ENCODE measurements at regions not wholly inside any gene's neighbourhood (a gene's known extent, or its start where the extent isn't known, plus 50 kb on each side); places are given as distances from the start of the nearest gene placed in this dataset.
"Not testable (repeated sequence)": the region's sequence is repeated elsewhere in the genome, so short reads cannot be mapped to it uniquely, and the experiment has no call there.

DNA sequence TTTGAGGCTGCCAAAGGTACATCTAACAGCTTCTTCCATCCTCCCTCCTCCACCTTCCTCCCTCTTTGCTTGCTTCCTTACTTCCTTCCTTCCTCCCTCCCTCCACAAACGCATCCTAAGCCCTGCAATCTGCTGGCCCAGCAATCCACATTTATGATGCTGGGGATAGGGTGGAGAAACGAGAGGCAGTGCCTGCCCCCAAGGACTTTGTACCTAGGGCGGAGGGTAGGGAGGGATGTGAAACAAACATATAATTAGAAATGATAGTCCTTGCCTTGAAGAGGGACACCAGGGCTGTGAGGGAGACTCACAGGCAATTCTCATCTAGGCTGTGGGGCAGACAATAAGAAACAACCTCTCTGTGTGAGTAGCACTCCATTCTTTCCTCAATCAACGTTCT is 188.3 kb downstream of the ANKRD30B start:
- no peak for DNase-seq (ENCODE audit: low read depth)

DNA sequence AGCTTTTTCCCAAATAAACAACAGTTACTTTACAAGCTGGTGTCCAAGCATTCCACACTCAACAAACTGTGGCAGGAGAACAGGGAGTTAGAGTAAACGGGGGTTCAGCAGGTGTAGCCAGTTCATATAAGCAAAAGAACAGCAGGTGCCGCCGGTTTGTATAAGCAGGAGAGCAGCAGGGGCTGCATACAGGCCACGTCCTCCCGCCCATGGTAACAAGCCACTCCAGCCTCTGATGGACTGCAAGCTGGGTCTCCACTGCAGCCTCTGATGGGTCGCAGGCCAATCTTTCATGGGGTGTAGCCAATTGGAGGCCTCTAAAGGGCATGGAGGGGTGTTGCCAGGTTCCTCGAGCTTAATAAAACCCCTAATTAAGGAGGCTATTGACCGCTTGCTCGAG is 189.3 kb downstream of the ANKRD30B start:
- DNase-seq (ENCODE audit: low read depth) = no peak

DNA sequence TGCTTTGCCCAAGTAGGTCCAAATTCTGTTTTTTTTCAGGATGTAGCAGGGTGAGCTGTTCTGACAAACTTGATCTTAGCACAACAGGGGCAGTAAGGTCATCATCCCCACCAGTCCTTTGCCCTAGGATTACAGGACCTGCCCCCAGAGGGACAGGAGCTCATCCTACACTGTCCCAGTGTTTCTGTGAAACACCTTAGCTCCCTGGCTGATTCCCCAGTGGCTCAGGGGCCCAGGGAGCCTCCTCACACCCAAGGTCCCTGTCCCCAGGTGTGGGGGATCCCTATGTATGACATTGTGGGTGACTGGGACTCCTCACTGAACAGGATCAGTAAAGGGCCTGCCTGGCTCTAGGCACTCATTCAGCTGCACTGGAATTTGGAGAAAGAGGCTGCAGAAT is 191.2 kb downstream of the ANKRD30B start:
- no peak for DNase-seq (ENCODE audit: low read depth)

DNA sequence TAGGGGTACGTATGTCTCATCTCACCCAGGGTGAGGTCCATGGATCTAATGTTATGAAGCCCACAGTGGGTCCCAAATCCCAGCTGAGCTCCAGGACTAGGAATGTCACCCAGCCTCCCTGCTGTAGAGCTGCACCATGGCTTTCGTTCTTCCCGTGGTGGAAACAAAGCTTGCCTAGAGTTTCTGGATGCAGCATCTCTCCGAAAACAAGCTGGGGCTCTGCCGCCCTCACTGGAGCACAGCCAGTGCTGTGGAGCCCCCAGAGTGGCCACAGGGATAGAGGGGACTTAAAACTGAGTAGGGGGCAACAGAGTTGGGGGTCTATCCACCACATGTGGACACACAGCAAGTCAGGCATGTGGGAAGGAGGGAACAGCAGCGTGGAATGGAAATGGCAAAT is 192.1 kb downstream of the ANKRD30B start:
- not testable (repeated sequence) for DNase-seq (ENCODE audit: low read depth)

DNA sequence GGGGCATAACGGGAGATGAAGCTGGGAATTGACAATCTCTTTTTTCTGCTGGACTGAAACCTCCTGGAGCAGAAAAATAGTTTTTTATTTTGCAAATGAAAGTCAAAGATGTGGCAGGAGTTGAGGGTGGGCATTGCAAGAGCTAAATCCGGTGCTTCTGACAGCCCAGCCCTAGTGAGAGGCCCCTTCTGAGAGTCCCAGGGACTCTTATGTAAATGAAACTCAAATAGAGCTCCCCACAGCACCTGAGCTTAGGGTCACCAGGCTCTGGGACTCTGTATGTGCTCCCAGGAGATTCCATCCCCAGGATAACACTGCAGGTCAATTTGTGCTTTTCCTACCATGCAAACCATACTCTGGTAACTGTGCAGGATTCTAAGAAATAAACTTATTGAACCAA is 192.8 kb downstream of the ANKRD30B start:
- no peak for DNase-seq (ENCODE audit: low read depth)

DNA sequence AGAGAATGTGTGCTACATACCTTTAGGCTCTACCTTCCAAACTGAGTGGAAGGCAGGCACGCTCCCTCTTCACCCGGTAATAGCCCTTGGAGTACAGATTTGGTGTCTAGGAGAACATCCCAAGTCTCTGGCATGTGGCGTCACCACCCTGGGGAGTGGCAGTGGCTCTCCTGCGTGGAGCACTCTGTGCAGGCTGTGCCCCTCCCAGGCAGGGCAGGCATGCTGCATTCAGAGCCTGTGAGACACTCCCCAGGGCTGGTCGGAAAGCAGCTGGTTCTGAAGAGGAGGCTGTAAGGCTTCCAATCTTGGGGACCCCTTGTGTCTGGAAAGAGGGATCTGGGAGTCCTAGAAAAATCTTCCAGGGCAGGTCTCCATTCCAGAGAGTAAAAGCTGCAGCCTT is 193.3 kb downstream of the ANKRD30B start:
- no peak for DNase-seq (ENCODE audit: low read depth)

DNA sequence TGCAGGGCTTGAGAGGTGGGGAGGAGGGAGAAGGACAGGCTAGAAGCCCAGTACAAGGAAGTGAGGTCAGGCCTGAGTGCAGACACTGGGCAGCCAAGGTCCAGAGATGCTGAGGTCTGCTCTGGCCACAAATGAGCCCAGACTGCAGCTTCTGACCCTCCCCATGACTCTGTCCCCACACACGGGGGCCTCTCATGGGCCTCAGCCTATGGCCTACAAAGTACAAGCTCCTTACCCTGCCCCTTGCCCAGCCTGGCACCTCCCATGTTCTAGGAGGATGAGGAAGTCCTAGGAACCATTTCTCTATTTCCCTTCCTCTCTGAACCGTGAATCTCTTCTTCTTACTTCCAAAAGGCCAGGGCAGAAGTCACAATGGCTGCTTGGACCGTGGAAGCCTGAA is 193.8 kb downstream of the ANKRD30B start:
- DNase-seq (ENCODE audit: low read depth) = no peak

DNA sequence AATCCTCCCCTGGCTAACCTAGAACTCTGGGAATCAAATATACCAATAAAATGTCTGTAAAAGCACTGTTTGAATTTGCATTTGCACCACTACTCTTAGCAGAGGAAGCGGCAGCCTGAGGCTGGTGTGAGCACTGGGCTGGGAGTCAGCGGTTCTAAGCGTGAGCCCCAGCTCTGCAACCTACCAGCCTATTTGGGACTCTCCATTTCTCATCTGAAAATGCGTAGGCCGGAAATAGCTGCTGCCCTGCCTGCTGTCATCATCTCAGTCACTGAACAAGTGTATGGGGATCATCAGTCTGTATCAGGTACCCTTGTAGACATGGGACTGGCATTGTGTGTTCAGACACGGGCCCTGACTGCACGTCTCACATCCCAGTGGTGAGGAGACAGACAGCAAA is 194.3 kb downstream of the ANKRD30B start:
- no peak for DNase-seq (ENCODE audit: low read depth)

DNA sequence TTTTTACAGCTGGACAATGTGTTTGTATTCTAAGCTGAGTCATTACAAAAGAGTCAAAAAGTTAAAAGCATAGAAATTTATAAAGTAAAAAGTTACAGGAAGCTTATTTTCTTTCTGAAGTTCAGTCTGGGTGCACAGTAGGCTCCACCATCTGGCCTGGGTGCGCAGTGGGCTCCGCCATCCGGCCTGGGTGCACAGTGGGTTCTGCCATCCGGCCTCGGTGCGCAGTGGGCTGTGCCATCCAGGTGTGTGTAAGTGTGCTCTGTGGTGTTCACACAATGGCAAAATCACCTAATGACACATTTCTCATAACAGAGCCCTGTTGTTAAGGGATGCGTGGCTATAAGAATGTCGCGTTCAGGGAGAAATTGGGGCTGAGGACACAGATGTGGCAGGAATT is 195.5 kb downstream of the ANKRD30B start:
- DNase-seq (ENCODE audit: low read depth) = no peak

DNA sequence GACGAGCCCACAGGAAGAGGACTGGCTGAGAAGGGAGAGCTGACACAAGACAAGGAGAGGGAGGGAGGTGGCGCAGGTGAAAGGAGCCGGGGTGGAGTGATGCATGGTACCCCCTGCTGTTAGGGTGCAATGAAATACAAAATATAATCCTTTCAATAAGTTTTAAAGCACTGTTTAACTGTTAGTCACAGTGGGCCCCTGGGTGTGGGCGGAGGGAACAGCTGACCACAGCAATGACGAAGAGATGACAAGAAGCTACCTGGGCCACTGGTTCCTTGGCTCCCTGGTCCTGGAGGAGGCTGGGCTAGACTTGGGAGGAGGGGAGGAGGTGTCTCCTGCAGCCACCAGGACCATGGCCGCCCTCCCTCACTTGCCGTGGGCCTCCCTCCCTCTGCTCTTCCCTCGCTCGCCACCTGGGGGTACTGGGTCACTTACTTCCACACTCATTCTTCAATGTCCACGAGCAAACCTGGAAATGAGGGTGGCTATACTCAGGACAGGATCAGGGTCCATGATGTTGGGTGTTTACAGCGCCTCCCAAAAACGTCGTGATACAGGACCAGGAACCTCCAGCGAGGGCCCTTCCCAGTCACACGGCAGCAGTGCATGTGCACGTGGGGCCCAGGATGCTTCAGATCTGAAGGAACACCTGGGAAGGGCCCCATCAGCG is 196.1 kb downstream of the ANKRD30B start:
- DNase-seq (ENCODE audit: low read depth) = no peak

DNA sequence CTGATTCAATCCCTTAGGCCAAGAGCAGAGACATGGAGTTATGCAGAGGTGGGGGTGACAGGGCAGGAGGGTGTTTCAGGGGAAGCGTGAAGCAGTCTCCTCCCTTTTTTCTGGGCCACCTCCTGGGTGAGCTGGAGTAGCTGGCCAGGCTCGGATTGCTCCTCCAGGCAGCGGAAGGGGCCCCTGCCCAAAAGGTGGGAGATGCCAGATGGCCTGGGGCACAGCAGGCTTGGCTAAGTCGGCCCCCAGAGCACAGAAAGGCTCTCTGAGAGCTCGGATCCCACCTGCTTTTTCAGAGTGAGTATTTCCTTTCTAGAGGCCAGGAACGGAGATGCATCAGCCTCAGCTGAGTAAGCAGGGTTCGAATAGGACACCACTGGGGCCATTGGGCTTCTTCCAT is 196.9 kb downstream of the ANKRD30B start:
- no peak for DNase-seq (ENCODE audit: low read depth)

DNA sequence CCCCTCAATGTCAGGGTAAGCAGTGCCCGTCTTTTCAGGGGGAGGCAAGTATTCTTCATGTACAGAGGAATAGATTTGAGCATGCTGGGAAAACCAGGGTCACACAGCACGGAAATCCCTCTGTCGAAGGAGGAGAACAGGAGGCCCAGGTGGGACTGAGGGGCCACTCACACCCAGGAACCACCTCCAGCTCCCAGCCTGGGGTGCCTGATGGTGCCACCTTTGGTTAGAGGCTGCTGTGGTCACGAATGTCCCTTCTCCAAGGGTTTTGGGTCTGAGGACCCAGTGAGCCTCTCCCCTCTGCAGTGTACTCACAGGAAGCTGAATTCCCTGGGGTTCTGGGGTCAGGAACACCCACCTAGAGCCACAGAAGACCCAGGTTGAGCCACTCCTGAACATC is 197.3 kb downstream of the ANKRD30B start:
- DNase-seq (ENCODE audit: low read depth) = no peak

DNA sequence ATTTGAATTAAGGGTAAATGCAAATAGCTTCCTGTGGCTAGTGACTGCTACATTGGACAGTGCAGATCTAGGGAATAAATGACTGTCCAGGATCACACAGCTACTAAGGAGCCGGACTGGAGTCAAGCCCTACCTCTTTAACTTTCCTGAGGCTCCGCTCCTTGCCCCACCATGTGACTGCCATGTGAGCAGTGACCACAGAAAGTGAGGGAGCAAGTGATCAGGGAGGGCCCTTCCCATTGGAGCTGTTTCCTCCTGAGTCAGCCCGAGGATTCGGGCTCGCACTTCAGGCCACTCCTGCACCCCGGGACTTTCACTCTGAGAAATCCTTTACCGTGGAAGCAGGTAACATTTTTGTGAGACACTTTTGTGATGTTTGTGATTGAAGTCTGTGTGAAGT is 198.0 kb downstream of the ANKRD30B start:
- peak; percentile 41 for DNase-seq (ENCODE audit: low read depth)

DNA sequence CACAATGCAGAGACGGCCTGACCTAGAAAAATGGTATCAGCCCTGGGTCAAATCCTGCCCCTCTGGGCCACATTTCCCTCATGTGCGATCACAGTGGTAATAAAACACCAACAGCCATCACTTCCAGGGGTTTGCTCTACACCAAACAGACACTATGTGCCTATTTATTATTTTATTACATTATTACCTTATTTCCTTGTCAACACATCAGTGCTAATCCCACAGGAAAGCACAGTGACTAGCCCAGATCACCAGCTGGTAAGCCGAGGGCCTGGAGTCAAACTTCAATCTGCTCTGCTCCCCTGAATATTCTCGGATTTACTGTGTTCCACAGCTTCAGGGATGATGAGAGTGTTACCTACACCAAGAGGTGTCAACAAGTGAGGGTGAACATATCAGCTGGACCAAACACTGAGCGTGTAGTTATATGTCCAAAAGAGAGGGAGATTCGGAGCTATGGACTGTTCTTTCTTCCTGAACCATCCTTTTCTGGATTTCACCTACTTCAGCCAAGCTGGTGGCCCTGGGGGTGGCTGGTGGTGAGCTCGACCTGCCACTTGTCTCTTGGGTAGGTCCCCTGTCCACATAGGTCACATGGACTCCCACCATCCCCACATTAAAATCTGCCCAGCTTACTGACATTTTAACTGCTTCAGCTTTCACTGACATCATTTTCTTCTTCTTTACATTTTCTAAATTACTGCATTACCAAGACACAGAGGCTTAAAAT is 198.9 kb downstream of the ANKRD30B start:
- not testable (repeated sequence) for DNase-seq (ENCODE audit: low read depth)

DNA sequence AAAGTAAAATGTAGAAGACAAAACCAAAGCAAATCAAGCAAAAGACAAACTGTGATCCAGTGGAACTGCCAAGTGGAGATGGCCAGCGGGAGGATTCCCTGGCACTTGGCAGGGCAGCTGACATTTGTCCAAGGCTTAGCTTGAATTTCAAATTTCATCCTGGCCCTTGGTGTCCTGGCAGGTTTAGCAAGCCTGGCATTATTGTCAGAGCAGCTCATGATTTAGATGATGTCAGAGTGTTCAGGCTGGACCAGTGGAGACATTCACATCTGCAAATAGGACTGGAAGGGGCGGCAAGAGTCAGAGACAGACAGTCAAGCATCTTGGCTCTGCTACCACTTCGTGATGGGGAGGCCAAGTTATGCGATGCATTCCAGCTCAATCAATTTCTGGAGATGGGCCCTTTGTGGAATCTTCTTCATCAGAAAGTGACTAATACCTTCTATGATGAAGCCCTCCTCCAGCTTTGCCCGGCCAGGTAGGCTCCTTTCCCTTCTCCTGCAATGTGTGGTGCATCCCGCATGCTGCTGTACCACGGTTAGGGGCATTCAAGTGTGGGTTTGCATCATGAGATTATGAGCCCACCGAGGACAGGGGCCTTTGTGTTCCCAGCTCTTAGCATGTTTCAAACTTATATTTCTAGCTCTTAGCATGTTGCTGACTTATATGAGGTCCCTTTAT is 199.7 kb downstream of the ANKRD30B start:
- no peak for DNase-seq (ENCODE audit: low read depth)

DNA sequence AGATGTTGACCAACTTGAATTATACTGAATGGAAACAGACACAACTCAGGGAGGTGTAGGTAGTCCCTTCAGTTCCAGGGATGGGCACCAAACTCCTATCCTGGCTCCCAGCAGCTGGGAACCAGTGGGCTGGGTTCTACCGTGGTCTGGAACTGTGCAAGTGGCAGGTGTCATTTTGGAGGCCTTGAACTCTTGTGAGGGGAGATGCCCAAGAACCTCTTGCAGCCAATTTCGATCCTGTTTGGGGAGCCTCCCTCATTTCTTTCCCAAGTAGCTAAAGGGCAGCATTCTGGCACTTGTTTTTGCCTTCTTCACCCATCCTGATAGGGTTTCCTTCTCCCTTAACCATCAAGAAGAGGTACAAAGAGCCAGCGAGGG is 200.2 kb downstream of the ANKRD30B start:
- DNase-seq (ENCODE audit: low read depth) = no peak

DNA sequence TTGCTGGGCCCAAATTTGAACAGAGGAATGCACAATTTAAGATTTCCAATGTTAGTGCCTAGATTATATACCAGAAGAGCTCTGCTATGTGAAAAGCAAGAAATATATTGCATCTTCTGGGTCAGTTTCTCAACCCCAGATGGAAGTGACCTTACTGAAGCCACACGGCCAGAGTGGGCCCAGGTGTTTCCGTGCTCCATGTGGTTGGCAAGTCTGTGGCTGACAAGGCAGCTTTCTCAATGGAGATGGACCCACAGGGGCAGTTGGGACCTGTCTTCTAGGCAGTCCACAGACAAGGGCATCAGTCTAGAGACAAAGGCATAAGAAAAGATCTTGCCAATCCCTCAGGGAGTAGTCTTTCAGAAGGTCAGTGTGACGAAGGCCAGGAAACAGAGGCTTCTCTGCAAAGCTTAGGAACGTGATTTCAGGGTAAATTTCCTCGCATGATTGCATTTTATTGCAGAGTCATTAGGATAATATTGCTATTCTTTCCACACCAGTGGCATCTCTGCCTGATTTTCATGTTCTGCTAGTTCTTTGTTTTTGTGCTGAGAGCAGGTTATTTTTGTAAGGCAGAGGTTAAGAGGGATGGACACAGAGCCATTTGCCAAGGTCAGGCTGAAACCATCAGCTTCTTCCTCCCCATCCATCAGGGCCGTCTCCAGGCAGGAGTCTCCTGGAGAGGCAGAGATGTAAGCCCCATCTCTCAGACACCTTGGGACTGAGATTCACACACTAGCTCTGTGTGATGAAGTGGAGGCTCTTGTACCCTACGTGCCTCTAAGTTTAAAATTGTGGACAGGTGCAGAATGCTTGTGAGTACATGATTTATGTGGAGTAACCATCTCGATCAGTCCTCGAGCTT is 202.1 kb downstream of the ANKRD30B start:
- DNase-seq (ENCODE audit: low read depth) = no peak

DNA sequence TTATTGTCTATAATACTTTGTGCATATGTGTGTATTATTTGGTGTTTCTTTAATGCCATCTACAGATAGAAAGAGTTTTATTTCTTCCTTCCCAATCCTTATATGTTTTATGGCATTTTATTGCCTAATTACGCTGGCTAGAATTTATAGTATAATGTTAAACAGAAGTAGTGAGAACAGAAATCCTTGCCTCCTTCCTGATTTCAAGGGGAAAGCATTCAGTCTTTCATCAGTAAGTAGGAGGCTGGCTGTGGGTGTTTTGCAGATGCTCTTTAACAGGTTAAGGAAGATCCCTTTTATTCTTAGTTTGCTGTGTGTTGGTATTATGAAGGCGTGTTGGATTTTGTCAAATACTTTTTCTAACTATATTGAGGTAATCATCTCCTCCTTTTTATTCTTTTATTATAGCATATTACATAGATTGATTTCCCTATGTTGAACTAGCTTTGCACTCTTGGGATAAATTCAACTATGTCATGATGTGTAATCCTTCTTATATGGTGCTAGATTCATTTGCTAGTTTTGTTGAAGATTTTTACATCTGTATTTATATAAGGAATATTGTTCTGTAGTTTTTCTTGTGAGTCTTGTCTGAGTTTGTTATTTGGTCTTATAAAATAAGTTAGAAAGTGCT is 204.6 kb downstream of the ANKRD30B start:
- not testable (repeated sequence) for DNase-seq (ENCODE audit: low read depth)

DNA sequence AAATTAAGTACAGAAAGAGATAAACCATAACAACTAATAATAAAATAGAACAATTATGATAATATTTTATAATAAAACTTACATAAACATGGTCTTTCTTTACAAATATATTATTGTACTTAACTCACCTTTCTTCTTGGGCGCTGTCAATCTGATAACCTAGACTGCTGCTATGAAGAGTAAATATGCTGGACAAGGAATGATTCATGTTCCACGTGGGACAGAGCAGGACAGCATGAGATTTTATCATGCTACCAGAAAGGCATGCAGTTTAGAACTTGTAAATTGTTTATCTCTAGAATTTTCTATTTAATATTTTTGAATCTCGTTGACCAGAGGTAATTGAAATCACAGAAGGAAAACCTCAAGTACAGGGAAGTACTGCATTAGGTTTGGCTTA is 210.7 kb downstream of the ANKRD30B start:
- DNase-seq (ENCODE audit: low read depth) = no peak

DNA sequence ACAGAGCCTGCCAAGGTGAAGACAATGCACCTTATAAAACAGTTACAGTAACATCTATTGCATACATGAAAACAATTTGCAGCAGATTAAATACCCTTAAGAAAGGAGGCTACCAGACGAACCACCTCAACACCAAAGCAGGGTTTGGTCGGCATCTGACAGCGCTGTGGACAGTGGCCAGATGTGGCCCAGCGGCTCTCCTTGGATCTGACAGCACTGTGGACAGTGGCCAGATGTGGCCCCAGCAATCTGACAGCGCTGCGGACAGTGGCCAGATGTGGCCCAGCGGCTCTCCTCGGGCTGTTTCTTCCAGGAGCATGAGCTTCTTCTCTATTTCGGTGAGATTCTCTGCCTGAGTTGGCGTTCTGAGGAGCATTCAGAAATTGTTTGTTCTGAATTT is 211.6 kb downstream of the ANKRD30B start:
- DNase-seq (ENCODE audit: low read depth) = no peak

DNA sequence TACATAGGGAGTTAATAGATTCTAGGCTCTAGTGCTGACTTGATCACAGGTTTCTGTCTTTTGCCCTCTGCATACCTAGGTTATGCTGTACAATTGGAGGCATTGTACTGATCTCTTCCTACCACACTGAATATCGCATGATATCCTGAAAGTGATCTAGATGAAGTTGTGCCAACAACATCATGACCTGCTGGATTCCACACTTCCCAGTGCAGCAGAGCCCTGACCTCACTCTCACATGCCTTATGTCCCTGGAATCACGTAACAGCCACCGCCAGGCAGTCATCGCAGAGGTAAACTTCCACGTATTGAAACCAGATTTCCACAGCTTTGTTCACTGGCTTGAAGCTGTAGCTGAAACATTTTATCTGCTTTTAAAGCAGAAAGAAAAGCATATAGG is 214.0 kb downstream of the ANKRD30B start:
- no peak for DNase-seq (ENCODE audit: low read depth)

DNA sequence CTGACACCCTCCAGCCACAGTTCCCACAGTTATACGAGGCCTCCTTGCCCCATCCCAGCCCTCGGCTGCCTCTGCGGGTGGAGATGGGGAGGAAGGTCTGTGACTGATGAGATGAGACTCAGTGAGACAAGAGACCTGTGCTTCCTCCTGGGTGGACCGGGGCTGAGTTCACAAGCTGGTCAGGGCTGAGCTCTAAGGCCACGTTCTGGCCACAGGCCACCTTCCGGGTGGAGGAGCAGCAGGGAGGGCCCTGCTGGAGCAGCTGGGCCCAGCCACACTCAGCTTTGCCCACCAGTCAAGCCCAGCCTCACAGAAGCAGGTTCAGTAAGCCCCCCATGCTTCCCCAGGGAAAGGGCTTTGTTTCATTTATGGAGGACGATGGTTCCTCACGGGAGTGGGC is 214.7 kb downstream of the ANKRD30B start:
- no peak for DNase-seq (ENCODE audit: low read depth)
